PFSK-1 (cell line): ENCODE measurements at regions not wholly inside any gene's neighbourhood (a gene's known extent, or its start where the extent isn't known, plus 50 kb on each side); places are given as distances from the start of the nearest gene placed in this dataset.

Source experiments
- FOXP2 ChIP-seq: optimal IDR thresholded peaks from 2 replicates; pipeline ENCODE3; 2011; ENCODE audit warnings: borderline replicate concordance, control low read depth, inconsistent platforms; ENCODE audit not compliant: insufficient read depth; ENCODE audit errors: extremely low read length, extremely low read depth
- POLR2AphosphoS5 ChIP-seq: IDR thresholded peaks from 2 replicates; pipeline ENCODE4 v1.6.1; 2012; ENCODE audit warnings: low read depth, mild to moderate bottlenecking, control low read depth, low read length, moderate library complexity
- SIN3A ChIP-seq: IDR thresholded peaks from 2 replicates; pipeline ENCODE4 v1.6.1; 2012; ENCODE audit warnings: mild to moderate bottlenecking, low read length, moderate library complexity, borderline replicate concordance; ENCODE audit not compliant: insufficient read depth
- TAF1 ChIP-seq: IDR thresholded peaks from 2 replicates; pipeline ENCODE4 v1.6.1; 2012; ENCODE audit warnings: low read length, control low read depth, borderline replicate concordance; ENCODE audit not compliant: insufficient read depth
- TF ChIP-seq, protein P1 (sequence below), 2 experiments: IDR thresholded peaks; 2 replicates each; pipeline versions ENCODE4 v1.6.1 to v1.8.0; 2011 to 2012; ENCODE audit warnings: low read depth in 2 of 2, low read length in 2 of 2, control low read depth in 1 of 2, inconsistent platforms in 1 of 2, mild to moderate bottlenecking in 1 of 2, moderate library complexity in 1 of 2; ENCODE audit not compliant: insufficient read depth in 1 of 2

DNA sequence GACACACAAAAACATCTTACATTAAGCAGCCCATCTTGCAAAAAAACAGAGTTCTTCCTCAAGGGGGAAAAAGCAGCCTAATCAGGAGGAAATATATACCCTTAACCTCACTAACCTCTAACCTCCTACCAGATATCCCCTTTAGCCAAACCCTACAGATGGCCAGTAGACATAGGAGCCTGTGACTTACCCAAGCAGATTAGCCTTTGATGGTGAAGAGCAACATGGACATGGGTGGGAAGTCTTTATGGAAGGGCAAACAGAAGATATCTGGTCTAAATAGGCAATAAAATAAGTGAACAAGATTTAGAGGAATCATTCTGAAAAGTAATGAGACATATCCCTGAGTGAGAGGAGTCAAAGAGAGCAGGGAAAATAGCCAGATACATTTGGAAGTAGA, 119.4 kb upstream of the ARPP21 start:
- no peak for TF ChIP-seq TAF1
- no peak for TF ChIP-seq SIN3A
- TF ChIP-seq FOXP2, result no peak
- no peak for TF ChIP-seq POLR2AphosphoS5
- TF ChIP-seq, protein P1, sequence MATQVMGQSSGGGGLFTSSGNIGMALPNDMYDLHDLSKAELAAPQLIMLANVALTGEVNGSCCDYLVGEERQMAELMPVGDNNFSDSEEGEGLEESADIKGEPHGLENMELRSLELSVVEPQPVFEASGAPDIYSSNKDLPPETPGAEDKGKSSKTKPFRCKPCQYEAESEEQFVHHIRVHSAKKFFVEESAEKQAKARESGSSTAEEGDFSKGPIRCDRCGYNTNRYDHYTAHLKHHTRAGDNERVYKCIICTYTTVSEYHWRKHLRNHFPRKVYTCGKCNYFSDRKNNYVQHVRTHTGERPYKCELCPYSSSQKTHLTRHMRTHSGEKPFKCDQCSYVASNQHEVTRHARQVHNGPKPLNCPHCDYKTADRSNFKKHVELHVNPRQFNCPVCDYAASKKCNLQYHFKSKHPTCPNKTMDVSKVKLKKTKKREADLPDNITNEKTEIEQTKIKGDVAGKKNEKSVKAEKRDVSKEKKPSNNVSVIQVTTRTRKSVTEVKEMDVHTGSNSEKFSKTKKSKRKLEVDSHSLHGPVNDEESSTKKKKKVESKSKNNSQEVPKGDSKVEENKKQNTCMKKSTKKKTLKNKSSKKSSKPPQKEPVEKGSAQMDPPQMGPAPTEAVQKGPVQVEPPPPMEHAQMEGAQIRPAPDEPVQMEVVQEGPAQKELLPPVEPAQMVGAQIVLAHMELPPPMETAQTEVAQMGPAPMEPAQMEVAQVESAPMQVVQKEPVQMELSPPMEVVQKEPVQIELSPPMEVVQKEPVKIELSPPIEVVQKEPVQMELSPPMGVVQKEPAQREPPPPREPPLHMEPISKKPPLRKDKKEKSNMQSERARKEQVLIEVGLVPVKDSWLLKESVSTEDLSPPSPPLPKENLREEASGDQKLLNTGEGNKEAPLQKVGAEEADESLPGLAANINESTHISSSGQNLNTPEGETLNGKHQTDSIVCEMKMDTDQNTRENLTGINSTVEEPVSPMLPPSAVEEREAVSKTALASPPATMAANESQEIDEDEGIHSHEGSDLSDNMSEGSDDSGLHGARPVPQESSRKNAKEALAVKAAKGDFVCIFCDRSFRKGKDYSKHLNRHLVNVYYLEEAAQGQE (IDR thresholded peaks at IDR 0.05; ENCODE audit: insufficient read depth in 1 of 2, low read depth in 2 of 2, low read length in 2 of 2), result no peak

DNA sequence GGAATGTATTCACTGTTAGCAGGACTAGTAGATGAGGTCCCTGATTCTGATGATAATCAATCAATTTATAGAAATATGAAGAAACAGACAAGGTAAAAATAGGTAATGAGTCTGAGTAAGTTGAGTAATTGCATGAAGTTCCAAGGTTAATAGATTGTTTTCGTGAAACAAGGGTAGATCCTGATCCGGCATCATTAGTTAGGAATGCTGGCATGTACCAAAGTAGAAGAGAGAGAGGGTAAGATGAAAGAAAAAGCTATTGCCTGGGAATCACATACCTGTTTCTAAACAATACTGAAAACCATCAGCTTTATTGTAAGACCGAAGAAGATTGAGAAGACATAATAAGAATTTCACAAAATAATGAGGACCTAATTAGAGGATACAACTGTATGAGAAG, 118.1 kb upstream of the ARPP21 start:
- TF ChIP-seq FOXP2, result no peak
- TF ChIP-seq, protein P1 (IDR thresholded peaks at IDR 0.05; ENCODE audit: insufficient read depth in 1 of 2, low read depth in 2 of 2, low read length in 2 of 2), result no peak
- no peak for TF ChIP-seq TAF1

DNA sequence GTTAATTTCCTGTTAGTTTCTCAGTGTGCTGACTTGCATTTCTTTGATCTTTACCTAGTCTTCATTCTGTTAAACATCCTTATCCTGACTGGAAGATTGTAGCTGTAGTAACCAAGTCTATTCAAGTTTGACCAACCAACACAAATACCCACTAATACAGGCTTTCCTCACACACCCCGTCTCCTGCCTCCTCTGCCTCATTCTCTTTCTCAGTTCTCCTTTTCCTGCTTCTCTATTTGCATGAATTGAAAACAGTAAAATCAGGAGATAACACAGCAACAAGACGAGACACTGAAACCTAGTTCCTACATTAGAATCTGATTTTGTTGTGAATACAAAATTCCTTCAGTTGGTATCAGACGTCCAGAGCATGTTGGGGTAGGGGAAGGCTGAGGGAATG, 116.9 kb upstream of the ARPP21 start:
- TF ChIP-seq FOXP2, result no peak
- TF ChIP-seq TAF1, result no peak
- no peak for TF ChIP-seq POLR2AphosphoS5
- TF ChIP-seq SIN3A, result no peak
- TF ChIP-seq, protein P1 (IDR thresholded peaks at IDR 0.05; ENCODE audit: insufficient read depth in 1 of 2, low read depth in 2 of 2, low read length in 2 of 2), result no peak

DNA sequence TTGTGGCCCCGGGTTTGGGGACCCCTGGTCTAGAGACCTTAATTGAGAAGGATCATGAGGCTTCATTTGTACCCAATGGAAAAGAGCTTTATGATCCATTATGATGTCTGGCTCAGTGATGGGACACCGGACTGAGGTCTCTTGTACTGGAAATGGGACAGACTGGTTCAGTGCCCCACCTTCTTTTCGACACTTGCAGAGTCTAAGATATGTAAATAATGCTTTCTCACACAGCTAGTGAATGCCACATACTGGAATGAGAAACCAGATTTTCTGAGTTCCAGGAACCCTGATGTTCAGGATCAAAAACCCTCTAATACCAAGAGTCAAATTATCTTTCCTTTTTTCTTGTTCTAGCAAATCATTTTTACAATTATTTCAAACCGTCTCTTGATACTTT, 116.3 kb upstream of the ARPP21 start:
- no peak for TF ChIP-seq FOXP2

DNA sequence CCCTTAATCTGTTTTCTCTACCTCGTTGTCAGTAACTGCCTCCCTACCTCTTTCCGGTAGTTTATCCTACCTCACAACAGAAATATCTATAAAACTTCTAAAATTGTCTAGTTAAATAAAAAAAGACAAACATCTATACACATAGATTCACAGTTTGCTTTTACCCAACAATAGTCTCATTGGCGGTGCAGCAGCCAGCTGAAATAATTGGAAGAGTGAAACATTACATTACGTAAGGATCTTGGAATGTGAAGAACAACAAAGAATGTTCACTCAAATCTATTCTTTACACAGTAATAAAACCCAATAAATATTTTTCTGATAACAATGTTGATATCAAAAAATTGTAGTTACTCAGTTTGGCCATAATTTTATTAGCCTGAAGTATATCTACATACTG, 115.5 kb upstream of the ARPP21 start:
- TF ChIP-seq TAF1, result no peak
- TF ChIP-seq FOXP2, result no peak
- no peak for TF ChIP-seq POLR2AphosphoS5
- TF ChIP-seq SIN3A, result no peak
- TF ChIP-seq, protein P1 (IDR thresholded peaks at IDR 0.05; ENCODE audit: insufficient read depth in 1 of 2, low read depth in 2 of 2, low read length in 2 of 2), result no peak

DNA sequence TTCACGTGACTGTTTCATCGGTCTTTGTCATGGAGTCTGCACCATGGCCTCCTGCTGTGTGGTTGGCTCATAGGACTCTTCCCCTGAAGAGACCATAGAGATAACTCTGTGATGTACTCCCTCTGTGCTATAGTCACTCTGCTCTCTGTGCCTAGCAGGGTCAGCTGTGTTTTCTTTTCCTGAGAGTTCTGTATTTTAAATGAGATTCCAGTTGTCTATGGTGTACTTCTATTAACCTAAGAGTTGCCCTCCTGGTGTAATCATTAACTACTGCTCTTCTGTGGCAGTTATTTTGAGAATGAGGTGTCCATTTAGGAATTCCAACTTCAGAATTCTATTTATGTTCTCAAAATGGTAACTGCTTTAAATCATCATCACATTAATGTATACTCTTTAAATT, 114.5 kb upstream of the ARPP21 start:
- TF ChIP-seq, protein P1 (IDR thresholded peaks at IDR 0.05; ENCODE audit: insufficient read depth in 1 of 2, low read depth in 2 of 2, low read length in 2 of 2), result no peak
- TF ChIP-seq SIN3A (no peak), POLR2AphosphoS5 (no peak), TAF1 (no peak), FOXP2 (no peak)
